ENCODE measurements at regions not wholly inside any gene's neighbourhood (a gene's known extent, or its start where the extent isn't known, plus 50 kb on each side); places are given as distances from the start of the nearest gene placed in this dataset.

DNA sequence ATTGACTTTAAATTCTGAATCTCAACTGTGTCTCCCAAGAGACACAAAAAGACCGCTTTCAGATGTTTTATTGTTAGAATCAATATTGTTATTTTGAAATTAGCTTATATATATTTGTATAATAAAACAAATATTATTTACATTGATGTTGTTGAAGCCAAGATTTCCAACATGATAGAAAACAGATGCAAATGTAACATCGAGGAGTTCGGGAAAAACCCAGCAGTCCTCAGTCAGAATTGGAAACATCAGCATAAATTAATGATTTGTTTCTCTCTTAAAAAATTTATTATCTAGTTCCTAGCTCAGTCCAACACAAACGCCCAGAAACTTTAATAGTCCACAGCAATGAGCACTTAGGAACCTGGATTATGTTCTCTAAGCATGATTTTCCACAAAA is 1330.4 kb downstream of the TBC1D22A start:
- CTCF ChIA-PET: no interaction called here
- Histone ChIP-seq H3K4me3 (ENCODE audit: insufficient read depth, low read depth, low read length) (no peak overlapping the region), H3K4ac (ENCODE audit: low read depth, low read length) (no peak overlapping the region), H3K18ac (ENCODE audit: low read depth, low read length) (no peak overlapping the region), H3K36me3 (ENCODE audit: control insufficient read depth, insufficient read depth, low read length) (no peaks in the 10 kb centered on the region), H3K9ac (ENCODE audit: low read depth, low read length) (no peak overlapping the region), H2BK5ac (ENCODE audit: low read depth, low read length, poor library complexity, severe bottlenecking) (no peak overlapping the region), H2BK120ac (ENCODE audit: low read depth, low read length) (no peak overlapping the region), H2BK15ac (ENCODE audit: low read depth, low read length) (no peak overlapping the region), H4K8ac (ENCODE audit: low read depth in 2 of 2, low read length in 2 of 2) (no peak overlapping the region), H4K91ac (ENCODE audit: insufficient read depth, low read depth, low read length) (no peak overlapping the region), H2BK20ac (ENCODE audit: low read depth, low read length) (no peak overlapping the region), H2AK9ac (replicated peaks; ENCODE audit: low read depth, low read length, poor library complexity) (no peak overlapping the region), H3K56ac (ENCODE audit: extremely low read depth, insufficient read depth, low read length) (no peak overlapping the region), H3K9me3 (ENCODE audit: control insufficient read depth, insufficient read depth, low read length) (peaks cover 37% of the 10 kb centered on the region), H3K9me1 (ENCODE audit: insufficient read depth, low read length) (no peaks in the 10 kb centered on the region), H3K27me3 (ENCODE audit: control insufficient read depth, insufficient read depth, low read length) (no peaks in the 10 kb centered on the region), H3K79me1 (ENCODE audit: low read depth in 1 of 2, low read length in 2 of 2) (no peaks in the 10 kb centered on the region), H3K23ac (ENCODE audit: low read depth, low read length) (no peak overlapping the region), H3K27ac (ENCODE audit: insufficient read depth, low read length) (no peak overlapping the region), H4K5ac (ENCODE audit: low read depth, low read length) (no peak overlapping the region), H3K4me2 (ENCODE audit: low read depth, low read length) (no peak overlapping the region), H4K20me1 (ENCODE audit: insufficient read depth, low read length) (no peaks in the 10 kb centered on the region), H3K4me1 (ENCODE audit: control insufficient read depth, insufficient read depth, low read length) (no peaks in the 10 kb centered on the region), H2AFZ (replicated peaks; ENCODE audit: low read length, poor library complexity) (no peak overlapping the region), H2AK5ac (ENCODE audit: low read depth, low read length) (no peak overlapping the region), H3K14ac (replicated peaks; ENCODE audit: low read depth, low read length) (no peak overlapping the region)
- dilution Hi-C loops (cut with HindIII; ENCODE audit: low sequenced_read_pairs, unreplicated experiment) (no loop called here), in situ Hi-C loops (cut with MboI; ENCODE audit: low sequenced_read_pairs) (no loop called here), intact Hi-C loops (cut with micrococcal nuclease) (no loop called here)
- DNase-seq (no peak), ATAC-seq (ENCODE audit: low read depth) (no peak)
- POLR2A ChIA-PET (ENCODE audit: unreplicated experiment): interaction anchor here (0.6 kb wide), 1 partner anchor 45 kb away, joined by 3 read pairs; no protein-coding TSS in a partner anchor
- BruUV-seq (replicated peaks): no TSS peak
- WGBS, 2 experiments (ENCODE audit: extremely low coverage in 2 of 2, insufficient read length in 1 of 2): no CpG with 5 or more reads among the region's 4 CpGs
- TF ChIP-seq RAD21 (IDR thresholded peaks at IDR 0.05; ENCODE audit: low read length) (no peak), RCOR1 (IDR thresholded peaks at IDR 0.05; ENCODE audit: insufficient replicate concordance, low read length) (no peak), FOS (IDR thresholded peaks at IDR 0.05; ENCODE audit: low read depth, low read length) (no peak), MAZ (IDR thresholded peaks at IDR 0.05; ENCODE audit: borderline replicate concordance, low read depth, low read length) (no peak), MXI1 (IDR thresholded peaks at IDR 0.05; ENCODE audit: borderline replicate concordance, low read depth, low read length) (no peak), MAFK (IDR thresholded peaks at IDR 0.05; ENCODE audit: low read depth, low read length) (no peak), BHLHE40 (IDR thresholded peaks at IDR 0.05; ENCODE audit: low read depth, low read length) (no peak), CEBPB (IDR thresholded peaks at IDR 0.05; ENCODE audit: low read depth, low read length) (no peak), CHD1 (IDR thresholded peaks at IDR 0.05; ENCODE audit: low read depth, low read length) (no peak), POLR2A (IDR thresholded peaks at IDR 0.05; ENCODE audit: low read depth, low read length) (no peak), SMC3 (IDR thresholded peaks at IDR 0.05; ENCODE audit: low read depth, low read length) (no peak), NFE2L2 (IDR thresholded peaks at IDR 0.05; ENCODE audit: low read depth, low read length) (no peak), RFX5 (IDR thresholded peaks at IDR 0.05; ENCODE audit: low read depth, low read length) (no peak)
- TF ChIP-seq, protein P1, sequence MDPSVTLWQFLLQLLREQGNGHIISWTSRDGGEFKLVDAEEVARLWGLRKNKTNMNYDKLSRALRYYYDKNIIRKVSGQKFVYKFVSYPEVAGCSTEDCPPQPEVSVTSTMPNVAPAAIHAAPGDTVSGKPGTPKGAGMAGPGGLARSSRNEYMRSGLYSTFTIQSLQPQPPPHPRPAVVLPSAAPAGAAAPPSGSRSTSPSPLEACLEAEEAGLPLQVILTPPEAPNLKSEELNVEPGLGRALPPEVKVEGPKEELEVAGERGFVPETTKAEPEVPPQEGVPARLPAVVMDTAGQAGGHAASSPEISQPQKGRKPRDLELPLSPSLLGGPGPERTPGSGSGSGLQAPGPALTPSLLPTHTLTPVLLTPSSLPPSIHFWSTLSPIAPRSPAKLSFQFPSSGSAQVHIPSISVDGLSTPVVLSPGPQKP (IDR thresholded peaks at IDR 0.05; ENCODE audit: borderline replicate concordance, low read depth, low read length): no peak
- TF ChIP-seq, protein P2, sequence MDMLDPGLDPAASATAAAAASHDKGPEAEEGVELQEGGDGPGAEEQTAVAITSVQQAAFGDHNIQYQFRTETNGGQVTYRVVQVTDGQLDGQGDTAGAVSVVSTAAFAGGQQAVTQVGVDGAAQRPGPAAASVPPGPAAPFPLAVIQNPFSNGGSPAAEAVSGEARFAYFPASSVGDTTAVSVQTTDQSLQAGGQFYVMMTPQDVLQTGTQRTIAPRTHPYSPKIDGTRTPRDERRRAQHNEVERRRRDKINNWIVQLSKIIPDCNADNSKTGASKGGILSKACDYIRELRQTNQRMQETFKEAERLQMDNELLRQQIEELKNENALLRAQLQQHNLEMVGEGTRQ (IDR thresholded peaks at IDR 0.05; ENCODE audit: low read depth, low read length): no peak
- TF ChIP-seq, protein P3, sequence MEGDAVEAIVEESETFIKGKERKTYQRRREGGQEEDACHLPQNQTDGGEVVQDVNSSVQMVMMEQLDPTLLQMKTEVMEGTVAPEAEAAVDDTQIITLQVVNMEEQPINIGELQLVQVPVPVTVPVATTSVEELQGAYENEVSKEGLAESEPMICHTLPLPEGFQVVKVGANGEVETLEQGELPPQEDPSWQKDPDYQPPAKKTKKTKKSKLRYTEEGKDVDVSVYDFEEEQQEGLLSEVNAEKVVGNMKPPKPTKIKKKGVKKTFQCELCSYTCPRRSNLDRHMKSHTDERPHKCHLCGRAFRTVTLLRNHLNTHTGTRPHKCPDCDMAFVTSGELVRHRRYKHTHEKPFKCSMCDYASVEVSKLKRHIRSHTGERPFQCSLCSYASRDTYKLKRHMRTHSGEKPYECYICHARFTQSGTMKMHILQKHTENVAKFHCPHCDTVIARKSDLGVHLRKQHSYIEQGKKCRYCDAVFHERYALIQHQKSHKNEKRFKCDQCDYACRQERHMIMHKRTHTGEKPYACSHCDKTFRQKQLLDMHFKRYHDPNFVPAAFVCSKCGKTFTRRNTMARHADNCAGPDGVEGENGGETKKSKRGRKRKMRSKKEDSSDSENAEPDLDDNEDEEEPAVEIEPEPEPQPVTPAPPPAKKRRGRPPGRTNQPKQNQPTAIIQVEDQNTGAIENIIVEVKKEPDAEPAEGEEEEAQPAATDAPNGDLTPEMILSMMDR (conservative IDR thresholded peaks at IDR 0.05; ENCODE audit: low read depth, low read length): no peak

Measured in IMR-90 (cell line).